GM12864 (cell line): ENCODE measurements at regions not wholly inside any gene's neighbourhood (a gene's known extent, or its start where the extent isn't known, plus 50 kb on each side); places are given as distances from the start of the nearest gene placed in this dataset.

Source experiments
- DNase-seq: peaks from one replicate; pipeline ENCODE4 v3.0.0-alpha.2; 2011; ENCODE audit warnings: low read depth
- H3K4me3 ChIP-seq: 2 replicates; pipeline ENCODE4 v1.5.1; 2011; ENCODE audit warnings: mild to moderate bottlenecking, low read depth, low read length, control low read depth
- CTCF ChIP-seq: IDR thresholded peaks from 2 replicates; pipeline ENCODE4 v1.5.1; 2011; ENCODE audit warnings: low read depth, mild to moderate bottlenecking, moderate library complexity, low read length, control low read depth, inconsistent platforms; ENCODE audit errors: missing control alignments

- no peak for TF ChIP-seq CTCF
- no peak overlapping the region for H3K4me3 ChIP-seq
- DNase-seq = no peak
Observed at GRCh38 chr6:9796827-9797226, 618.0 kb downstream of the TFAP2A start.

- TF ChIP-seq CTCF = no peak
- no peak for DNase-seq
Observed at GRCh38 chr6:9795880-9796279, 619.0 kb downstream of the TFAP2A start.

GRCh38 chr6:9789201-9789600 is 625.7 kb downstream of the TFAP2A start:
- TF ChIP-seq CTCF = no peak
- no peak for DNase-seq
- no peak overlapping the region for H3K4me3 ChIP-seq

More at GRCh38 chr6:9795880-9796279, 619.0 kb downstream of the TFAP2A start:
- H3K4me3 ChIP-seq = no peak overlapping the region

GRCh38 chr6:9784786-9785185 is 630.1 kb downstream of the TFAP2A start:
- no peak for TF ChIP-seq CTCF
- H3K4me3 ChIP-seq = no peak overlapping the region
- no peak for DNase-seq

- H3K4me3 ChIP-seq = no peak overlapping the region
- TF ChIP-seq CTCF = no peak
- DNase-seq = no peak
Observed at GRCh38 chr6:9783567-9783966, 631.3 kb downstream of the TFAP2A start.

GRCh38 chr6:9766240-9766915 is 648.5 kb downstream of the TFAP2A start:
- no peak overlapping the region for H3K4me3 ChIP-seq
- no peak for DNase-seq
- no peak for TF ChIP-seq CTCF

- no peak overlapping the region for H3K4me3 ChIP-seq
- no peak for DNase-seq
- TF ChIP-seq CTCF = no peak
Observed at GRCh38 chr6:9761220-9761619, 653.7 kb downstream of the TFAP2A start.
